B cell (primary cell): ENCODE measurements at regions not wholly inside any gene's neighbourhood (a gene's known extent, or its start where the extent isn't known, plus 50 kb on each side); places are given as distances from the start of the nearest gene placed in this dataset.

ENCODE experiments used
- ATAC-seq: fragments of 200-7000 bp; cut with Tn5 transposase; one replicate; pipeline ENCODE4 v1.10.0; 2021; ENCODE audit warnings: low read depth, mild to moderate bottlenecking, moderate number of reproducible peaks, moderate library complexity
- CTCF ChIA-PET: fragments of 350-600 bp; sonication (Branson Sonifier 250); formaldehyde crosslinking; loops from one replicate; lab custom pipeline; 2021; ENCODE audit warnings: antibody characterized with exemption, inconsistent platforms; lab: Charles Lee
- POLR2A ChIA-PET: fragments of 350-600 bp; sonication (Branson Sonifier 250); formaldehyde crosslinking; loops from one replicate; lab custom pipeline; 2021; ENCODE audit warnings: antibody characterized with exemption; lab: Charles Lee
- DNase-seq: peaks from one replicate; pipeline ENCODE4 v3.0.0; 2013
- H2AFZ ChIP-seq: 2 replicates; pipeline ENCODE4 v1.6.1; 2012; ENCODE audit warnings: mild to moderate bottlenecking, low read depth, low read length; ENCODE audit not compliant: insufficient read depth, poor library complexity, severe bottlenecking
- H3K27ac ChIP-seq, 2 donors: 1 replicate in 1 of 2; 2 replicates in 1 of 2; pipeline ENCODE4 v1.5.1; 2012 to 2013; ENCODE audit warnings: low read length in 2 of 2, mild to moderate bottlenecking in 2 of 2, moderate library complexity in 1 of 2
- H3K27me3 ChIP-seq, 4 experiments: fragments of 200-600 bp in 1 of 4; sonication (generic) in 1 of 4; replicated peaks in 1 of 4; 1 replicate in 2 of 4; 2 replicates in 2 of 4; pipeline versions ENCODE4 v1.6.1 to v1.7.0; 2013 to 2016; ENCODE audit warnings: low read length in 3 of 4, mild to moderate bottlenecking in 2 of 4, mixed read lengths in 1 of 4, moderate library complexity in 1 of 4; ENCODE audit not compliant: insufficient read depth in 4 of 4, control insufficient read depth in 3 of 4; ENCODE audit errors: control extremely low read depth in 1 of 4
- H3K36me3 ChIP-seq, 2 experiments: replicated peaks in 1 of 2; 1 replicate in 1 of 2; 2 replicates in 1 of 2; pipeline versions ENCODE4 v1.6.1 to v1.7.1; 2013; ENCODE audit warnings: low read length in 1 of 2; ENCODE audit not compliant: insufficient read depth in 2 of 2, control insufficient read depth in 1 of 2; ENCODE audit errors: control extremely low read depth in 1 of 2, extremely low read depth in 1 of 2
- H3K4me1 ChIP-seq, 2 donors: fragments of 200-600 bp in 1 of 2; sonication (generic) in 1 of 2; 1 replicate in 1 of 2; 2 replicates in 1 of 2; pipeline versions ENCODE4 v1.5.1 to v1.6.1; 2013 to 2017; ENCODE audit warnings: low read length in 2 of 2; ENCODE audit not compliant: control insufficient read depth in 2 of 2, insufficient read depth in 2 of 2
- H3K4me2 ChIP-seq: replicated peaks from 2 replicates; pipeline ENCODE3; 2012; ENCODE audit warnings: mild to moderate bottlenecking, low read depth, low read length; ENCODE audit not compliant: poor library complexity, severe bottlenecking
- H3K4me3 ChIP-seq, 5 experiments: fragments of 200-600 bp in 1 of 5; sonication (generic) in 1 of 5; 1 replicate in 3 of 5; 2 replicates in 2 of 5; pipeline versions ENCODE4 v1.5.1 to v1.7.0; 2011 to 2016; ENCODE audit warnings: low read length in 4 of 5, mild to moderate bottlenecking in 4 of 5, low read depth in 2 of 5, control low read depth in 1 of 5, moderate library complexity in 1 of 5; ENCODE audit not compliant: insufficient read depth in 1 of 5; ENCODE audit errors: control extremely low read depth in 1 of 5, extremely low read depth in 1 of 5
- H3K79me2 ChIP-seq: fragments of 200-600 bp; sonication (generic); one replicate; pipeline ENCODE4 v1.6.0; 2016; ENCODE audit warnings: low read length; ENCODE audit not compliant: control insufficient read depth, insufficient read depth
- H3K9ac ChIP-seq: fragments of 200-600 bp; sonication (generic); 2 replicates; pipeline ENCODE4 v1.6.1; 2017; ENCODE audit warnings: mild to moderate bottlenecking, low read length, moderate library complexity
- H3K9me3 ChIP-seq, 3 donors: one replicate each; pipeline versions ENCODE4 v1.6.1 to v1.7.1; 2013; ENCODE audit warnings: low read length in 2 of 3; ENCODE audit not compliant: control insufficient read depth in 2 of 3, insufficient read depth in 1 of 3; ENCODE audit errors: control extremely low read depth in 1 of 3
- H4K20me1 ChIP-seq: 2 replicates; pipeline ENCODE4 v1.6.0; 2012; ENCODE audit warnings: mild to moderate bottlenecking, low read length; ENCODE audit not compliant: insufficient read depth, control insufficient read depth, poor library complexity, severe bottlenecking
- H3K27ac Mint-ChIP-seq: one replicate; pipeline ENCODE4 v1.8.0; 2021; ENCODE audit warnings: mixed read lengths
- H3K27me3 Mint-ChIP-seq: one replicate; pipeline ENCODE4 v1.8.0; 2021; ENCODE audit warnings: mixed read lengths
- H3K4me1 Mint-ChIP-seq: one replicate; pipeline ENCODE4 v1.8.0; 2021; ENCODE audit warnings: mixed read lengths
- H3K4me3 Mint-ChIP-seq: one replicate; pipeline ENCODE4 v1.8.0; 2021; ENCODE audit warnings: mixed read lengths
- H3K9me3 Mint-ChIP-seq: one replicate; pipeline ENCODE4 v1.8.0; 2022; ENCODE audit warnings: mixed read lengths; ENCODE audit not compliant: insufficient read depth
- CTCF ChIP-seq: fragments of 200-600 bp; IDR thresholded peaks from one replicate; pipeline ENCODE4 v1.8.0; 2022; ENCODE audit warnings: antibody characterized with exemption, mild to moderate bottlenecking
- EZH2 ChIP-seq: IDR thresholded peaks from 2 replicates; pipeline ENCODE4 v1.6.1; 2012; ENCODE audit warnings: borderline replicate concordance, low read depth, mild to moderate bottlenecking, moderate library complexity, low read length; ENCODE audit not compliant: insufficient read depth, poor library complexity, severe bottlenecking
- WGBS: methylation state at CpG from one replicate; pipeline ENCODE4 v1.1.5; 2013; ENCODE audit warnings: missing lambda C conversion rate; ENCODE audit not compliant: insufficient coverage; 5-methylcytosine and 5-hydroxymethylcytosine counted together
- intact Hi-C: fragments of 100-400 bp; cut with micrococcal nuclease; formaldehyde crosslinking; loops from one replicate; pipeline ENCODE4 v1.10.0; 2022

GRCh38 chr1:90132306-90132705 is 137.4 kb downstream of the ZNF326 start:
- no peak overlapping the region for H3K9ac ChIP-seq
- CTCF ChIA-PET: no interaction called here
- no peaks in the 10 kb centered on the region for H3K4me1 Mint-ChIP-seq
- no peak for DNase-seq
- peaks cover 14% of the 10 kb centered on the region for H3K27me3 Mint-ChIP-seq
- no peak for ATAC-seq
- 80% methylated on average over 1 of the region's 1 CpG for WGBS
- intact Hi-C loops: no loop called here
- H3K9me3 Mint-ChIP-seq: no peaks in the 10 kb centered on the region
- TF ChIP-seq EZH2 (no peak), CTCF (no peak)
- no peak overlapping the region for H3K4me3 Mint-ChIP-seq
- no peaks in the 10 kb centered on the region for H3K4me1 ChIP-seq
- POLR2A ChIA-PET: no interaction called here
- H3K27me3 ChIP-seq: peaks cover 0 to 2% (median 0%) of the 10 kb centered on the region in 4 experiments
- H4K20me1 ChIP-seq: no peaks in the 10 kb centered on the region
- no peak overlapping the region for H3K4me3 ChIP-seq
- no peaks in the 10 kb centered on the region for H3K9me3 ChIP-seq
- H3K79me2 ChIP-seq: no peaks in the 10 kb centered on the region
- H3K4me2 ChIP-seq: no peak overlapping the region
- no peak overlapping the region for H3K27ac ChIP-seq
- no peak overlapping the region for H2AFZ ChIP-seq
- no peak overlapping the region for H3K27ac Mint-ChIP-seq
- no peaks in the 10 kb centered on the region for H3K36me3 ChIP-seq

GRCh38 chr1:90127288-90127953 is 132.5 kb downstream of the ZNF326 start:
- Histone ChIP-seq H3K9me3 (no peaks in the 10 kb centered on the region), H3K27ac (no peak overlapping the region), H3K9ac (no peak overlapping the region), H3K36me3 (no peaks in the 10 kb centered on the region), H3K4me1 (no peaks in the 10 kb centered on the region), H3K4me3 (no peak overlapping the region), H4K20me1 (no peaks in the 10 kb centered on the region), H3K79me2 (no peaks in the 10 kb centered on the region), H2AFZ (no peak overlapping the region), H3K27me3 (peaks cover 0 to 3% (median 0%) of the 10 kb centered on the region in 4 experiments), H3K4me2 (no peak overlapping the region)
- DNase-seq: no peak
- Mint-ChIP-seq H3K4me1 (no peaks in the 10 kb centered on the region), H3K27ac (no peak overlapping the region), H3K27me3 (peaks cover 21% of the 10 kb centered on the region), H3K4me3 (no peak overlapping the region), H3K9me3 (no peaks in the 10 kb centered on the region)
- WGBS: no CpG with 5 or more reads among the region's 1 CpG
- no peak for ATAC-seq
- TF ChIP-seq EZH2 (no peak), CTCF (no peak)
- POLR2A ChIA-PET: no interaction called here
- CTCF ChIA-PET: no interaction called here
- intact Hi-C loops: no loop called here
